Loucy (cell line): ENCODE measurements at regions not wholly inside any gene's neighbourhood (a gene's known extent, or its start where the extent isn't known, plus 50 kb on each side); places are given as distances from the start of the nearest gene placed in this dataset.

ENCODE experiments used
- EZH2phosphoT487 ChIP-seq: fragments of 200-600 bp; IDR thresholded peaks from 2 replicates; pipeline ENCODE4 v1.6.1; 2018; ENCODE audit warnings: antibody characterized with exemption, mild to moderate bottlenecking, moderate library complexity, borderline replicate concordance
- TF ChIP-seq, protein P1 (sequence below): fragments of 200-600 bp; sonication (generic); conservative IDR thresholded peaks from 2 replicates; pipeline ENCODE4 v1.5.1; 2014; ENCODE audit warnings: mild to moderate bottlenecking, antibody characterized with exemption, low read length

DNA sequence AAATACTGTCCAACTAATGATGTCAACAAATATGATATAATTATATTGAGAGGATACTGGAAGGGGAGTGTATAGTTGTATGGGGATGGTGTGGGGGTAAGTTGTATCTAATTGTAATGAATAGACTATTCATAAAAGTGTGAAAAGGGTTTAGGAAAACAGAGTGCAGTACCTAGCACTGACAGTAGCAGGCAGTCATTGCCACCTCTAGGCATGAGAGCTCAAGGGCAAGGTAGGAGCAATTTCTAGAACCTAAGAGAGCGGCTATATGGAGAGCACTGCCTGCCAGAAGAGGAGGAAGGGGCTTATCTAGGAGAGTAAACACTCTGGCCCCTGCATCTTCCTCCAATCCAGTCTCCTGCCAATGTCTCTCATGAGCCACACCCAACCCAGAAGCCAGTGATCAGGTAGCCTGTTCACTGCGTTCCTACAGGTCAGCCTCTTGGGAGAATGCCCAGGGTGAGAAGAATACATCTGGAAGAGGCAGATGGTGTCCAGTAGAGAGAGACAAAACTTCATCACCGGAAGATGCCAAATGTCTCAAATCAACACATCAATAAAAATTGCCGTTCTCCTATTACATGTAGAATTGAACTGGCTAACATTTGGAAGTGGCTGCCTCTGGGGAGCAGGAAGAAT is 200.0 kb downstream of the LY86 start:
- TF ChIP-seq, protein P1, sequence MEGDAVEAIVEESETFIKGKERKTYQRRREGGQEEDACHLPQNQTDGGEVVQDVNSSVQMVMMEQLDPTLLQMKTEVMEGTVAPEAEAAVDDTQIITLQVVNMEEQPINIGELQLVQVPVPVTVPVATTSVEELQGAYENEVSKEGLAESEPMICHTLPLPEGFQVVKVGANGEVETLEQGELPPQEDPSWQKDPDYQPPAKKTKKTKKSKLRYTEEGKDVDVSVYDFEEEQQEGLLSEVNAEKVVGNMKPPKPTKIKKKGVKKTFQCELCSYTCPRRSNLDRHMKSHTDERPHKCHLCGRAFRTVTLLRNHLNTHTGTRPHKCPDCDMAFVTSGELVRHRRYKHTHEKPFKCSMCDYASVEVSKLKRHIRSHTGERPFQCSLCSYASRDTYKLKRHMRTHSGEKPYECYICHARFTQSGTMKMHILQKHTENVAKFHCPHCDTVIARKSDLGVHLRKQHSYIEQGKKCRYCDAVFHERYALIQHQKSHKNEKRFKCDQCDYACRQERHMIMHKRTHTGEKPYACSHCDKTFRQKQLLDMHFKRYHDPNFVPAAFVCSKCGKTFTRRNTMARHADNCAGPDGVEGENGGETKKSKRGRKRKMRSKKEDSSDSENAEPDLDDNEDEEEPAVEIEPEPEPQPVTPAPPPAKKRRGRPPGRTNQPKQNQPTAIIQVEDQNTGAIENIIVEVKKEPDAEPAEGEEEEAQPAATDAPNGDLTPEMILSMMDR, result peak; percentile 79
- no peak for TF ChIP-seq EZH2phosphoT487
